ENCODE measurements at regions not wholly inside any gene's neighbourhood (a gene's known extent, or its start where the extent isn't known, plus 50 kb on each side); places are given as distances from the start of the nearest gene placed in this dataset.

DNA sequence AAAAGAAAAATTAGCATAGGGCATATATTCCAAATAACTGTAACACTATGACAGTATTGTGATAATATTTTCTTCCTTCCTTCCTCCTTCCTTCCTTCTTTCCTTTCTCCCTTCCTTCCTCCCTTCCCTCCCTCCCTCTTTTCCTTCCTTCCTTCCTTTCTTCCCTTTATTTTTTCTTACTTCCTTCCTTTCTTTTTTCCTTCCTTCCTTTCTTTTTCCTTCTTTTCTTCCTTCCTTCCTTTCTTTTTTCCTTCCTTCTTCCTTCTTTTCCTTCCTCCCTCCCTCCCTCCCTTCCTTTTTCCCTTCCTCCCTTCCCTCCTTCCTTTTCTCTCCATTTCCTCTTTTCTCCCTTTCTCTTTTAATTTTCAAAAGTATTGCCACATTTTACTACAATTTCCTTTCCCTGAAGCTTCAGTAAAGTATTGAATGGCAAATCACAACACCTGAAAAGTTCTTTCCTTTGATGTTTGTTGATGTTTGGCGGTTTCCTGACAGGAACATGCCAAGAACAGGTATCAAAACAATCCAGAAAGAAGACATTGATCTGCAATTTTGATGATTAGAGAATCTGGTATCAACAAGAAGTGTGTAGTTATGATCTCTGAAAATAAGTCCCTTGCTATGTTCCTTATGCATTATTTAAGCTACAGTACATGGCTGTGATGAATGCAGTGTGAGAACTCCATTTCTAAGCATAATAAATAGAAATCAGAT is 253.1 kb upstream of the EDIL3 start:
- DNase-seq (no peak), ATAC-seq (ENCODE audit: low read depth) (no peak)
- Mint-ChIP-seq H3K27ac (no peak overlapping the region), H3K27me3 (no peaks in the 10 kb centered on the region), H3K36me3 (no peaks in the 10 kb centered on the region), H3K9me3 (no peaks in the 10 kb centered on the region), H3K4me3 (no peak overlapping the region), H3K4me1 (no peaks in the 10 kb centered on the region)
- POLR2A ChIA-PET, result no interaction called here

DNA sequence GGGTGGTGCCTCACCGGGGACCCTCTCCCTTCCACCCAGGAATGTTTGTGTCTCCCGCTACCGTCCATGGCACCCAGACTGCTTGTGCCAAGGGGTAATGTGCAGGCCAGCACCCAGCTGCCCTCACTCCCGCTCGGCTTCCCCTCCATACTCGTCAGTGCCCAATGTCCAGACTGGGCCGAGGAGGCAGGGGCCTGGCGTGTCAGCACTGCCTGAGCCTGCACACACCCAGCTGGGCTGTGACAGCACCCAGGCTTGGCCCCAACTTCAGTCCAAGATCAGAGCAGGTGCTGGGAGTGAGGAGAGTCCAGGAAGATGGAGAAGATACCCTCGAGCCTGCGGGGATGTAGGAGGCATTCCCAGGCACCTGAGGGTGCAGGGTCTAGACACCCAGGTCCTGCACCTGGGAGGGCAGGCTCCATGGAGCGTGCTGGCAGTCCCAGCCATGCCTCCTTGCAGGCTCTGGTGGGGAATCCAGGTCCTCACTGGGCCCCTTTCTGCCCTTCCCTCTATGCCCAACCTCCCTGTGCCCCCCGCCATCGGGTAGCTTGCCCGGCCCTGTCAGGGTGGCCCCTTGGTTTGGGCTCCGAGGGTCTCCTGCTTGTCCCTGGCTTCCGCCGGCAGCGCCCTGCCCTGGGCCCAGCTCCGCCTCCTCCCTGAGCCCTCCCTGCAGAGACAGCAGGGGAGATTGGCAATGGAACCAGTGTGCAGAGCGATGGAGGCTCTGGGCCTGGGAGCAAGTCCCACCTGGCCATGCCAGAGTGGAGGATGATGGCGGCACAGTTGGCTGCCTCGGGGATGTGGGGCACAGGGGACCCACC is 250.8 kb upstream of the EDIL3 start:
- H3K9me3 Mint-ChIP-seq, result no peaks in the 10 kb centered on the region
- no peak overlapping the region for H3K27ac Mint-ChIP-seq
- no peaks in the 10 kb centered on the region for H3K27me3 Mint-ChIP-seq
- ATAC-seq (ENCODE audit: low read depth) (no peak), DNase-seq (no peak)
- no peaks in the 10 kb centered on the region for H3K4me1 Mint-ChIP-seq
- H3K4me3 Mint-ChIP-seq, result no peak overlapping the region
- POLR2A ChIA-PET, result no interaction called here
- H3K36me3 Mint-ChIP-seq, result no peaks in the 10 kb centered on the region

DNA sequence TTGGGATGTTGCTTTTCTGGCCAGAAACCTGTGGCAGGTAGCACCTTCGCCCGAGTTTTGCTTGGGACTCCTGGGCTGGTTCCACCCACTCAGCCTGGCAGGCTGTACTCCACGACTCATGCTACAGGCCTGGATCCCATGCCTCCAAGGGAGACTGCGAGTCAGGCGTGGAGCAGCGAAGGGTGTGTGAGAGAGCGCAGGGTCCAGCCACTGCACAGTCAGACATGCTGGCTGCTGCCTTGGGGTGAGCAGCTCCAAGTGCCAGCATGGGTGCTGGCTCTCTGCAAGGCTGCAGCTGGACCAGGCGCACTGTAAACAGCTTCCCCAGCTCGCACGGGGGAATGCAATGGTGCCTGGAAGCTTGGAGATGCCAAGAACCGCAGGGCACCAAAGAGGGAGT is 249.6 kb upstream of the EDIL3 start:
- no peak for ATAC-seq (ENCODE audit: low read depth)
- H3K27ac Mint-ChIP-seq, result no peak overlapping the region
- no peaks in the 10 kb centered on the region for H3K36me3 Mint-ChIP-seq

DNA sequence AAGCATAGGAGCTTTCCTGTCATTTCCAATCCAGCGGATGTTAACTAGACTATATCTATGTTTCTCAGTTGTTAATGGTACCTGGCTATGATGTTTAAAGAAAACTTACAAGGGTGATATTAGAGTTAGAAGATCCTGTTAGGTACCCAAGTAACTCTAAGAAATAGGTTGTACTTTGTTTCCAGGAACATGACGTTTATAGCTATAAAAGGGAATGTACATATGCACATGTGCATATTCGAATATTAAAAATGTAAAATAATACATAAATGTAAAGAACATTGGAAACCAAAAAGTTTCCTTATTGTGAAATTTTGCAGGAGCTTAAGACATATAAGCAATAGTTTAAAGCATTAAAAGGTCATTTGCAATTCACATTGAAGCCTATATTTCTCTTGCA is 247.7 kb upstream of the EDIL3 start:
- H3K36me3 Mint-ChIP-seq, result no peaks in the 10 kb centered on the region
- no peak overlapping the region for H3K27ac Mint-ChIP-seq
- ATAC-seq (ENCODE audit: low read depth), result no peak
- no peak overlapping the region for H3K4me3 Mint-ChIP-seq
- no peak for DNase-seq
- H3K9me3 Mint-ChIP-seq, result no peaks in the 10 kb centered on the region
- H3K4me1 Mint-ChIP-seq, result no peaks in the 10 kb centered on the region
- POLR2A ChIA-PET, result no interaction called here
- no peaks in the 10 kb centered on the region for H3K27me3 Mint-ChIP-seq

More for the DNA sequence above, 249.6 kb upstream of the EDIL3 start:
- DNase-seq, result no peak
- POLR2A ChIA-PET, result no interaction called here
- Mint-ChIP-seq H3K27me3 (no peaks in the 10 kb centered on the region), H3K9me3 (no peaks in the 10 kb centered on the region), H3K4me1 (no peaks in the 10 kb centered on the region), H3K4me3 (no peak overlapping the region)

DNA sequence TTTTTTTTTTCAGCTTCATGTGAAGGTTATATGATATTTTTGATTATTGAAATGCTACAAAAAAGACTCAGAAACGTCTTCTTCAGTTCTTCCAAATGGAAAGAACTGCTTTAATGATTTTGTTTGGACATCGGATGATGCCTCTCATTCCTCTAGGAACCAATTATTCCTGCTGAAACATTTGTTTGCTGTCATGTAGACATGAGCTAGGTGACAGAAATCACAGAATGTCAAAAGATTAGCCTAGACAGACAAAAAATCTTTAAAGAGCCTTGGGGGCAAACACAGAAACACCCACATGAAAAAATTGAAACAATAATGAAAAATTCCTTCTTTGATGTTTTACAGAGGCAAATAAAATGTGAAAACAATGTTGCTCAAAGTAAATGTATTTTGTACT is 244.2 kb upstream of the EDIL3 start:
- H3K27me3 Mint-ChIP-seq, result no peaks in the 10 kb centered on the region

DNA sequence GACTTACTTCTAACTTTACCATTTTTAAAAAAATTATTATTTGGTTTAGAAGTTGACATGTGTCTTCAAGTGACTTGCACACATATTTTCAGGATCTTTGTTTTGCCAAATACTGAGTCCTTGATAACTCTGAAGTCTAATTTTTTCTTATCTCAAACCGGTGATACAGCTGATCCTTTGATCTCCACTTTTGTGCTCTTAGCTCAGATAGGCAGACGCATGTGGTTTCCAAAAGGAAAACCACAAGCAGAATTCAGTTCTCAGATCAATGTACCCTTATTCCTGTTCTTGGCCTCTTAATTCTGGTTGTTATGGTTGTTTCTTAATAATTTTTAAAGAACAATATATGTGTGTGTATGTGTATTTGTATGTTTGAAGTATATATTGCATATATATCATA is 238.3 kb upstream of the EDIL3 start:
- no peaks in the 10 kb centered on the region for H3K9me3 Mint-ChIP-seq

More for the DNA sequence above, 244.2 kb upstream of the EDIL3 start:
- DNase-seq, result no peak
- Mint-ChIP-seq H3K9me3 (no peaks in the 10 kb centered on the region), H3K27ac (no peak overlapping the region), H3K4me3 (no peak overlapping the region), H3K4me1 (peaks cover 6% of the 10 kb centered on the region), H3K36me3 (no peaks in the 10 kb centered on the region)
- ATAC-seq (ENCODE audit: low read depth), result no peak
- POLR2A ChIA-PET, result no interaction called here

DNA sequence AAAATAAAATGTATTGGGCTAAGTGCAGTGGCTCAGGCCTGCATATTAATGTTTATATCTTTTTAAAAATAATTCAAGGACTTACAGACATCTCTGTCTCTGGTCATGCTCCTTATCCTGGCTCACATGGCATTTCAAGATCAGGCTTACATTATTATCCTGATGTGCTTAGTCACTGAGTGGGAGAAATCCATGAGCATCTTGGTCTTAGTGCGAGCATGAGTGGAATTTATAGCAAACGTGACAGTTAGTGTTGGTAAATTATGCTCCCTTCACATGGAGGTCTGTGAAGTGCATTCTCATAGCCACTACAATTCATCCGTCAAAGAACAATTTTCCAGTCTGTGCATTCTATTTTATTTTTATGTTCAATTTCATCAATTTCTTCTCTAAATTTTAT is 237.8 kb upstream of the EDIL3 start:
- Mint-ChIP-seq H3K27ac (no peak overlapping the region), H3K4me3 (no peak overlapping the region), H3K36me3 (no peaks in the 10 kb centered on the region), H3K27me3 (no peaks in the 10 kb centered on the region), H3K9me3 (no peaks in the 10 kb centered on the region), H3K4me1 (peaks cover 9% of the 10 kb centered on the region)
- POLR2A ChIA-PET, result no interaction called here
- ATAC-seq (ENCODE audit: low read depth) (no peak), DNase-seq (no peak)

More for the DNA sequence above, 238.3 kb upstream of the EDIL3 start:
- peak; percentile 54 for ATAC-seq (ENCODE audit: low read depth)
- H3K36me3 Mint-ChIP-seq, result no peaks in the 10 kb centered on the region
- no peak overlapping the region for H3K27ac Mint-ChIP-seq
- peaks cover 9% of the 10 kb centered on the region for H3K4me1 Mint-ChIP-seq
- DNase-seq, result no peak
- no peaks in the 10 kb centered on the region for H3K27me3 Mint-ChIP-seq
- POLR2A ChIA-PET, result no interaction called here
- no peak overlapping the region for H3K4me3 Mint-ChIP-seq

DNA sequence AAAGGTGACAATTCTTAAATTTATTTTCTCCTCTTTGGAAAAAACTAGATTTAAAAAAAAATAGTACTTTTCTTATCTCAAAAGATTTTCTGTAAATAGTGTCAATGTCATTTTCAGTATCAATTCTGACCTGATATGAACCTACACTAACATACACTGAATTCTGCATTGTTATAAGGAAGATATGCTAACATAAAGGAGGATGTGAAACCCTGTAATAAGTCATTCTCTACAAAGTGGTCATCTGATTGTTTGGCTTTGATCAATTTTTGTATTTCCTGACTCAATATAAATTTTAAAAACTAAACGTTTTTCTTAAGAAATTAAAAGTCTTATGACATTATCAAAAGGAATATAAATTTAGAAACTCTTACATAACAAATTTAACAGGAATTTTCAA is 233.6 kb upstream of the EDIL3 start:
- no peak for ATAC-seq (ENCODE audit: low read depth)

DNA sequence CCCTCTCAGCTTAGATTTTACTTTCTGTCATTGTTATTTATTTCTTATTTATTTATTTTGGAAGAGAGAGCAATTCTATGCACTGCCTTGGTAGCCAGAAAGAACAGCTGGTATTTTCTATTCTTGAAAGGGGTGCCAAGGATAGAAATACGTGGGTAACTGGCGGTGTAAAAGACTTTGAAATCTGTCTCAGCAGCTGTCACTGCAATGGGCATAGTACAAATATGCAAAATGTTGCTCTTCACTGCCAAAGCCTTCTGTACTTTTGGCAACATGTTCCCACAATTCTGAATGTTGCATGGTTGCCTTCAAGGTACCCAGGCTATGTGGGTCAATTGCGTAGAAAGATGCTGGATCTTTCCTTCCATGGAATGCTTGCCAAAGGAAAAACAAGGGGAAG is 230.2 kb upstream of the EDIL3 start:
- Mint-ChIP-seq H3K27me3 (peaks cover 3% of the 10 kb centered on the region), H3K4me1 (no peaks in the 10 kb centered on the region), H3K27ac (no peak overlapping the region), H3K9me3 (no peaks in the 10 kb centered on the region), H3K36me3 (no peaks in the 10 kb centered on the region), H3K4me3 (no peak overlapping the region)
- DNase-seq (no peak), ATAC-seq (ENCODE audit: low read depth) (no peak)
- POLR2A ChIA-PET, result no interaction called here

More for the DNA sequence above, 233.6 kb upstream of the EDIL3 start:
- POLR2A ChIA-PET, result no interaction called here
- DNase-seq, result no peak
- no peaks in the 10 kb centered on the region for H3K36me3 Mint-ChIP-seq
- H3K27me3 Mint-ChIP-seq, result no peaks in the 10 kb centered on the region
- no peak overlapping the region for H3K27ac Mint-ChIP-seq
- H3K4me1 Mint-ChIP-seq, result peaks cover 3% of the 10 kb centered on the region
- no peaks in the 10 kb centered on the region for H3K9me3 Mint-ChIP-seq
- no peak overlapping the region for H3K4me3 Mint-ChIP-seq

DNA sequence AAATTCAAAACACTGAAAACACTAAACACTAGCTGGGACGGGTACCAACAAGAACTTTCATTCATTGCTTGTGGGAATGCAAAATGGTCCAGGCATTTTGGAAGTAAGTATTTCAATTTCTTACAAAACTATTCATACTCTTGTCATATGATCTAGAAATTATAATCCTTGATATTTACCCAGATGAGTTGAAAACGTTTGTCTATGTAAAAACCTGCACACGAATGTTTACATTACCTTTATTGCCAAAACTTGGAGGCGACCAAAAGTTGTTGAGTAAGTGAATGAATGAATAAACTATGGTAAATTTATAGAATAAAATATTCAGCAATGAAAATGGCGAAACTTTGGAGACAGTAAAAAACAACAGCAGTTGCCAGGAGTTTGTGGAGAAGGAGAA is 222.1 kb upstream of the EDIL3 start:
- H3K27me3 Mint-ChIP-seq, result no peaks in the 10 kb centered on the region
- no peaks in the 10 kb centered on the region for H3K9me3 Mint-ChIP-seq
- no peak overlapping the region for H3K4me3 Mint-ChIP-seq
- ATAC-seq (ENCODE audit: low read depth) (no peak), DNase-seq (no peak)
- H3K36me3 Mint-ChIP-seq, result no peaks in the 10 kb centered on the region
- POLR2A ChIA-PET, result no interaction called here
- no peak overlapping the region for H3K27ac Mint-ChIP-seq
- H3K4me1 Mint-ChIP-seq, result no peaks in the 10 kb centered on the region

DNA sequence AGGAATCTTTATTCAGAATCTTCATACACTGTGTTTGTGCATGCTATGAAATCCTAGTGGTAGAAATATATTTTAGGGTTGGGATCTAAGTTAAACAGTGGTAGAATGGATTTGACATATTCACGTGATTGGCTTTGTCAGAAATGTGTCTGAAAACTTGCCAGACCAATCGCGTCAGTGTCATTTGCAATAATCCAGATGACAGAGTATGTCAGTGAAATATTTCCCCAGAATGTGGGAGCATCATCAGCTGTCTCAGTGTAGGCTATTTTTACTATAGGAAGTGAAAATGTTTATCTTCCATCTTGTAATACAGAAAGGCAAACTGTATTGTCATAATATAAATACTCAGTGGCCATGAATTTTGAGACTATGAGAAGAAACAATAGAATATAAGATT is 220.6 kb upstream of the EDIL3 start:
- Mint-ChIP-seq H3K9me3 (no peaks in the 10 kb centered on the region), H3K4me3 (no peak overlapping the region), H3K4me1 (no peaks in the 10 kb centered on the region), H3K27ac (no peak overlapping the region), H3K27me3 (no peaks in the 10 kb centered on the region), H3K36me3 (no peaks in the 10 kb centered on the region)
- POLR2A ChIA-PET, result no interaction called here
- DNase-seq (no peak), ATAC-seq (ENCODE audit: low read depth) (no peak)

DNA sequence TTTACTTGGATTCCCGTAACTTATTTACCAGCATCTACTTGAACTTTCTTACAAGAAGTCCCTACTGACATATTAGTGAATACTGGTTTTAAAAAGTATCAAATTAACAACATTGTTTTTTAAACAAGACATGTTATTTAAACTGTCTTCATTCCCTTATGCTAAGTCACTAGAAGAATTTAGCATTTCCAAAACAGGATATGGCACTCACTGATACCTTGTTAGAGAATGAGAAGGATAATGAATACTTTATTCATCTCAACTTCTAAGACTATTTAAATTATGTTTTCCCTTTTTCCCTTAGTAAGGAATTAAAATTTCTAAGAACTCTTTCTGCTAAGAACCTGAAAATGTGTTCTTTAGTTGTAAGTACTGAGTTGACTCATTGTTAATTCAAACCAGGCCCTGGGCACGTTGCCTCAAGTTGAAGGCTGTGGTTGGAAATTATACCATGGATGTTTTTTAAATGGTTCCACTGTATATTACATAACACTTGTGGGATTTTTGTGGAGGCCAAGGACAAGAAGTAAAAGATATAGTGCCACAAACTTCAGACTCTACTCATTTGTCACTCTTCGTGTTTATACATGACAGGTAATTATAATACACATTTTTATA is 219.0 kb upstream of the EDIL3 start:
- H3K4me3 Mint-ChIP-seq, result no peak overlapping the region
- ATAC-seq (ENCODE audit: low read depth) (no peak), DNase-seq (no peak)
- no peaks in the 10 kb centered on the region for H3K27me3 Mint-ChIP-seq
- H3K9me3 Mint-ChIP-seq, result no peaks in the 10 kb centered on the region
- H3K4me1 Mint-ChIP-seq, result no peaks in the 10 kb centered on the region
- POLR2A ChIA-PET, result no interaction called here
- no peak overlapping the region for H3K27ac Mint-ChIP-seq
- no peaks in the 10 kb centered on the region for H3K36me3 Mint-ChIP-seq

DNA sequence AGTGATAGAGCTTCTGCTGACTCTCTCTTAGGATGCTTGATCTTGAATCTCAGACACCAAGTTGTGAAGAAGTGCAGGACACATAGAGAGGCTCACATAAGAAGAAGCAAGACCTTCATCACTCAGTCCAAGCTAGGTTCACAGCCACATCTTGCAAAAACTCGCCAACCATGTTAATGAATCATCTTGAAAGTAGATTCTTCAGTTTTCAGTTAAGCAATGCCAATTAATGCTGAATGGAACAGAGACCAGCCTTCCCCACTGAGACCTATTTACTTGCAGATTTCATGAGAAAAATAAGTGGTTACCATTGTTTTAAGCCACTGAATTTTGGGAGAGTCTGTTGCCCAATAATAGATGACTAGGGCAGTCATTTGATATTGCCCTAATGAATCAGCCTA is 217.7 kb upstream of the EDIL3 start:
- POLR2A ChIA-PET, result no interaction called here

DNA sequence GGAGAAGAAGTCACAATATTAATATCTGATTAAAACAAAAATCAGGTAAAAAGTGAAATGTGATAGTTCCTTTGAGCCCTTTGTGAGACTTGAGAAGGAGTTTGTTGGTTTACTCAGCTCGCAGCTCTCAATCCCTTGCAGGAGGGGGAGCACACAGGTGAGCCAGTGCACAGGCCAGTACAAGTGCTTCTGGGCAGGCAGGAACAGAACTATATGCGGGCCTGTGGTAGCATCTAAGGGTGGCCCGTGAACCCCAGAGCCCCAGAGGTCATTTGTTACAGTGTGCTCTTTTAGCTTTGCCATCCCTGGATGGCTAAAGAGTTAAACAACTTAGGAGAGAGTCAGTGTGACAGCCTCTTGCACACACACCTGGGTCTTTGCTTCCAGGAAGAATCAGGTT is 215.3 kb upstream of the EDIL3 start:
- Mint-ChIP-seq H3K27ac (no peak overlapping the region), H3K27me3 (no peaks in the 10 kb centered on the region), H3K4me3 (no peak overlapping the region), H3K9me3 (no peaks in the 10 kb centered on the region), H3K36me3 (no peaks in the 10 kb centered on the region), H3K4me1 (no peaks in the 10 kb centered on the region)
- POLR2A ChIA-PET, result no interaction called here
- ATAC-seq (ENCODE audit: low read depth), result no peak
- DNase-seq, result no peak

More for the DNA sequence above, 217.7 kb upstream of the EDIL3 start:
- no peaks in the 10 kb centered on the region for H3K9me3 Mint-ChIP-seq
- no peaks in the 10 kb centered on the region for H3K27me3 Mint-ChIP-seq
- ATAC-seq (ENCODE audit: low read depth) (no peak), DNase-seq (no peak)
- no peaks in the 10 kb centered on the region for H3K36me3 Mint-ChIP-seq
- H3K4me3 Mint-ChIP-seq, result no peak overlapping the region
- H3K27ac Mint-ChIP-seq, result no peak overlapping the region
- no peaks in the 10 kb centered on the region for H3K4me1 Mint-ChIP-seq
